Chondrocyte (in vitro differentiated cells): ENCODE measurements at regions not wholly inside any gene's neighbourhood (a gene's known extent, or its start where the extent isn't known, plus 50 kb on each side); places are given as distances from the start of the nearest gene placed in this dataset.
A peak's percentile ranks its signal among the peaks of the same experiment; 100 is the strongest.

Experiments
- DNase-seq: peaks from one replicate; pipeline ENCODE4 v3.0.0; 2021; ENCODE audit warnings: mixed read lengths, low spot score
- H3K27ac Mint-ChIP-seq: one replicate; pipeline ENCODE4 v1.8.0; 2021; ENCODE audit warnings: mild to moderate bottlenecking, moderate library complexity, mixed read lengths; ENCODE audit not compliant: unreplicated experiment
- H3K27me3 Mint-ChIP-seq: 2 replicates; pipeline ENCODE4 v1.8.0; 2021; ENCODE audit warnings: low read depth, mixed read lengths
- H3K36me3 Mint-ChIP-seq: 2 replicates; pipeline ENCODE4 v1.8.0; 2021; ENCODE audit warnings: low read depth, mixed read lengths
- H3K4me1 Mint-ChIP-seq: 2 replicates; pipeline ENCODE4 v1.8.0; 2021; ENCODE audit warnings: low read depth, mild to moderate bottlenecking, mixed read lengths
- H3K4me3 Mint-ChIP-seq: one replicate; pipeline ENCODE4 v1.8.0; 2021; ENCODE audit warnings: mild to moderate bottlenecking, moderate library complexity, mixed read lengths; ENCODE audit not compliant: unreplicated experiment
- H3K9me3 Mint-ChIP-seq: 2 replicates; pipeline ENCODE4 v1.8.0; 2021; ENCODE audit warnings: low read depth, mixed read lengths
- CTCF ChIP-seq: fragments of 200-600 bp; sonication (generic); IDR thresholded peaks from 2 replicates; pipeline ENCODE4 v1.5.0; 2021; ENCODE audit warnings: antibody characterized with exemption, mild to moderate bottlenecking, moderate library complexity

DNA sequence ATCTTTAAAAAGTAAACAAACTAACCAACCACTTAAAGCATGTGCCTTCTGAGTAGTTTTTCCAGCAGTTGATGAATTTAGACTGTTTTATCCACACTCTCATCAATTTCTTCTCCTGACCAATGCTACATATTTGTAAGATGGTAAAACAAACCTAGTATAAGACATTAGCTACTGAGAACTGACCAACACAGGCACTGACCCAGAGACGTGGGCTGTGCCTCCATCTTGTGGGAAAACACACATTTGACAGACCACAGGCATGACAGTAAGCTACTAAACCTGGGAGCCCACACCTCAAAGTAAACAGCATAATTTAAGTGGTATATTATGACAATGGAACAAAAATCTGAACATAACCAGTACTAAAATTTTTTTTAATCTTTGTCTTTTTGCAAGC is 121.4 kb upstream of the NRSN1 start:
- DNase-seq, result no peak
- no peaks in the 10 kb centered on the region for H3K36me3 Mint-ChIP-seq
- no peaks in the 10 kb centered on the region for H3K27me3 Mint-ChIP-seq
- H3K9me3 Mint-ChIP-seq, result no peaks in the 10 kb centered on the region
- peak; percentile 39 for TF ChIP-seq CTCF
- H3K4me3 Mint-ChIP-seq, result no peak overlapping the region
- peaks cover 25% of the 10 kb centered on the region for H3K4me1 Mint-ChIP-seq
- peak overlapping the region; percentile 79 for H3K27ac Mint-ChIP-seq

GRCh38 chr6:24006254-24006653 is 119.8 kb upstream of the NRSN1 start:
- DNase-seq, result no peak
- Mint-ChIP-seq H3K27me3 (no peaks in the 10 kb centered on the region), H3K4me1 (peaks cover 25% of the 10 kb centered on the region), H3K36me3 (no peaks in the 10 kb centered on the region), H3K9me3 (no peaks in the 10 kb centered on the region), H3K4me3 (no peak overlapping the region), H3K27ac (no peak overlapping the region)
- TF ChIP-seq CTCF, result no peak

DNA sequence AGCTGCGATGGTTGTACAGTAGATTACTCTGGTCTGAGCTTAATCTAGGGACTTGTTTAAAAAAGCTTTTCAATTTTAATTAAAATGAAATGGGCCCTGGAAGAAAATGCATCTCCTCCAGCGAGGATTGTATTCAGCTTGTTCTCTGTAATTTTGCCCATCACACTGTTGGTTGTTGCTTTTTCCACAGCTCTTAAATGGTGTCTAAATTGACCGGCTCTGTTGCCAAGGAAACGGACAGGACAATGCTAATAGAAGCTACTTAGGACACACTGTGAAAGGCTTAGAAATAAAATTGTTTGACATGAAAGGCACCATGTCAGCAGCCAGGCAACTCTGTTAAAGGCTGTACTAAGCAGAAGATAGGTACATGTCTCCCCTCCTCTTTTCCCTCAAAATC is 116.7 kb upstream of the NRSN1 start:
- no peaks in the 10 kb centered on the region for H3K27me3 Mint-ChIP-seq
- H3K27ac Mint-ChIP-seq, result no peak overlapping the region
- H3K9me3 Mint-ChIP-seq, result no peaks in the 10 kb centered on the region
- peaks cover 12% of the 10 kb centered on the region for H3K4me1 Mint-ChIP-seq
- TF ChIP-seq CTCF, result no peak
- no peaks in the 10 kb centered on the region for H3K36me3 Mint-ChIP-seq
- no peak overlapping the region for H3K4me3 Mint-ChIP-seq
- DNase-seq, result no peak

GRCh38 chr6:24010133-24010532 is 115.9 kb upstream of the NRSN1 start:
- Mint-ChIP-seq H3K36me3 (no peaks in the 10 kb centered on the region), H3K4me3 (no peak overlapping the region), H3K4me1 (peaks cover 8% of the 10 kb centered on the region), H3K27ac (no peak overlapping the region), H3K9me3 (no peaks in the 10 kb centered on the region), H3K27me3 (no peaks in the 10 kb centered on the region)
- TF ChIP-seq CTCF, result no peak
- no peak for DNase-seq

DNA sequence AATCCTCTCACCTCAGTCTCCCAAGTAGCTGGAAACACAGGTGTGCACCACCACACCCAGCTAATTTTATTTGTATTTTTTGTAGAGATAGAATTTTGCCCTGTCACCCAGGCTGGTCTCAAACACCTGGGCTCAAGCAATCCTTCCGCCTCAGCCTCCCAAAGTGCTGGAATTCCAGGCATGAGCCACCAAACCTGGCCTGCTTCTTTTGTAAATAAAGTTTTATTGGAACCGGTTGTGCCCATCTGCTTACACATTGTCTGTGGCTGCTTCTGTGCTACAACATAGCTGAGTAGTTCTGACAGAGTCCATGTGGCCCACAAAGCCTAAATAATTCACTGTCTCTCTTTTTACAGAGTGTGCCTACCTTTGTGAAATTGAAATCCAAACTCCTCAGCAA is 109.7 kb upstream of the NRSN1 start:
- no peak for TF ChIP-seq CTCF
- no peak overlapping the region for H3K4me3 Mint-ChIP-seq
- no peak overlapping the region for H3K27ac Mint-ChIP-seq
- DNase-seq, result no peak
- H3K36me3 Mint-ChIP-seq, result no peaks in the 10 kb centered on the region
- peaks cover 6% of the 10 kb centered on the region for H3K4me1 Mint-ChIP-seq
- H3K9me3 Mint-ChIP-seq, result no peaks in the 10 kb centered on the region
- no peaks in the 10 kb centered on the region for H3K27me3 Mint-ChIP-seq
